Smooth muscle cell (in vitro differentiated cells): ENCODE measurements at regions not wholly inside any gene's neighbourhood (a gene's known extent, or its start where the extent isn't known, plus 50 kb on each side); places are given as distances from the start of the nearest gene placed in this dataset.

Source experiments
- DNase-seq: peaks from one replicate; lab custom pipeline; 2025; ENCODE audit not compliant: unreplicated experiment; lab: John Stamatoyannopoulos, UW
- H2AFZ ChIP-seq: fragments of 200-600 bp; sonication (generic); 2 replicates; pipeline ENCODE4 v1.6.0; 2016; ENCODE audit warnings: antibody characterized with exemption, low read depth, mild to moderate bottlenecking
- H3F3A ChIP-seq: fragments of 200-600 bp; sonication (generic); 2 replicates; pipeline ENCODE4 v1.6.0; 2017; ENCODE audit warnings: antibody characterized with exemption, low read depth
- H3K27ac ChIP-seq: fragments of 200-600 bp; sonication (generic); 2 replicates; pipeline ENCODE4 v1.5.1; 2016; ENCODE audit warnings: low read depth, mild to moderate bottlenecking
- H3K27me3 ChIP-seq: fragments of 200-600 bp; sonication (generic); 2 replicates; pipeline ENCODE4 v1.6.1; 2016; ENCODE audit warnings: low read depth, mild to moderate bottlenecking
- H3K36me3 ChIP-seq: fragments of 200-600 bp; sonication (generic); 2 replicates; pipeline ENCODE4 v1.5.1; 2016; ENCODE audit warnings: low read depth
- H3K4me1 ChIP-seq: fragments of 200-600 bp; sonication (generic); 2 replicates; pipeline ENCODE4 v1.5.1; 2016; ENCODE audit warnings: low read depth
- H3K4me2 ChIP-seq: fragments of 200-600 bp; sonication (generic); 2 replicates; pipeline ENCODE4 v1.6.0; 2016; ENCODE audit warnings: mild to moderate bottlenecking
- H3K4me3 ChIP-seq: fragments of 200-600 bp; sonication (generic); 2 replicates; pipeline ENCODE4 v1.5.1; 2016; ENCODE audit warnings: mild to moderate bottlenecking
- H3K79me2 ChIP-seq: fragments of 200-600 bp; sonication (generic); 2 replicates; pipeline ENCODE4 v1.6.0; 2016; ENCODE audit warnings: low read depth, mild to moderate bottlenecking
- H3K9ac ChIP-seq: fragments of 200-600 bp; sonication (generic); 2 replicates; pipeline ENCODE4 v1.6.0; 2016; ENCODE audit warnings: low read depth
- H3K9me3 ChIP-seq: fragments of 200-600 bp; sonication (generic); replicated peaks from 2 replicates; pipeline ENCODE4 v1.5.1; 2016; ENCODE audit warnings: low read depth
- H4K20me1 ChIP-seq: fragments of 200-600 bp; sonication (generic); 2 replicates; pipeline ENCODE4 v1.6.0; 2016; ENCODE audit warnings: low read depth
- CTCF ChIP-seq: fragments of 200-600 bp; sonication (generic); IDR thresholded peaks from 2 replicates; pipeline ENCODE4 v1.5.1; 2017; ENCODE audit warnings: borderline replicate concordance, mild to moderate bottlenecking, antibody characterized with exemption; ENCODE audit not compliant: insufficient read depth, poor library complexity, severe bottlenecking
- WGBS: methylation state at CpG from one replicate; pipeline ENCODE4 v1.1.7; 2016; ENCODE audit warnings: low lambda C conversion rate; 5-methylcytosine and 5-hydroxymethylcytosine counted together

GRCh38 chr2:66271777-66272176 is 163.1 kb upstream of the MEIS1 start:
- Histone ChIP-seq H3K9ac (no peak overlapping the region), H4K20me1 (no peaks in the 10 kb centered on the region), H3K27me3 (no peaks in the 10 kb centered on the region), H3K4me1 (peaks cover 5% of the 10 kb centered on the region), H3K9me3 (no peaks in the 10 kb centered on the region), H3K4me2 (no peak overlapping the region), H3K79me2 (no peaks in the 10 kb centered on the region), H2AFZ (no peak overlapping the region), H3F3A (no peaks in the 10 kb centered on the region), H3K4me3 (no peak overlapping the region), H3K27ac (no peak overlapping the region), H3K36me3 (no peaks in the 10 kb centered on the region)
- WGBS = 70% methylated on average over 2 of the region's 2 CpGs
- TF ChIP-seq CTCF = no peak
- DNase-seq = no peak

- Histone ChIP-seq H3K27me3 (no peaks in the 10 kb centered on the region), H2AFZ (no peak overlapping the region), H3K79me2 (no peaks in the 10 kb centered on the region), H3K36me3 (no peaks in the 10 kb centered on the region), H3K9ac (no peak overlapping the region), H3K27ac (no peak overlapping the region), H3K9me3 (no peaks in the 10 kb centered on the region), H3K4me3 (no peak overlapping the region), H3K4me1 (peaks cover 5% of the 10 kb centered on the region), H4K20me1 (no peaks in the 10 kb centered on the region), H3F3A (no peaks in the 10 kb centered on the region), H3K4me2 (no peak overlapping the region)
- no peak for DNase-seq
- 92% methylated on average over 1 of the region's 1 CpG for whole genome bisulfite sequencing
- TF ChIP-seq CTCF = no peak
Measured at GRCh38 chr2:66270247-66270646, 164.7 kb upstream of the MEIS1 start.

GRCh38 chr2:66269166-66269565 is 165.8 kb upstream of the MEIS1 start:
- DNase-seq = no peak
- 82% methylated on average over 1 of the region's 1 CpG for WGBS
- no peak overlapping the region for H3K9ac ChIP-seq
- peaks cover 5% of the 10 kb centered on the region for H3K4me1 ChIP-seq
- no peak overlapping the region for H2AFZ ChIP-seq
- H3K4me2 ChIP-seq = no peak overlapping the region
- no peaks in the 10 kb centered on the region for H3K27me3 ChIP-seq
- TF ChIP-seq CTCF = no peak
- H3K79me2 ChIP-seq = no peaks in the 10 kb centered on the region
- H3K9me3 ChIP-seq = no peaks in the 10 kb centered on the region
- H3F3A ChIP-seq = no peaks in the 10 kb centered on the region
- H4K20me1 ChIP-seq = no peaks in the 10 kb centered on the region
- H3K4me3 ChIP-seq = no peak overlapping the region
- H3K36me3 ChIP-seq = no peaks in the 10 kb centered on the region
- no peak overlapping the region for H3K27ac ChIP-seq

GRCh38 chr2:66268756-66269155 is 166.2 kb upstream of the MEIS1 start:
- TF ChIP-seq CTCF = no peak
- H3K36me3 ChIP-seq = no peaks in the 10 kb centered on the region
- peaks cover 5% of the 10 kb centered on the region for H3K4me1 ChIP-seq
- H3K27ac ChIP-seq = no peak overlapping the region
- no peak overlapping the region for H2AFZ ChIP-seq
- no peaks in the 10 kb centered on the region for H4K20me1 ChIP-seq
- DNase-seq = no peak
- H3K27me3 ChIP-seq = no peaks in the 10 kb centered on the region
- no peaks in the 10 kb centered on the region for H3F3A ChIP-seq
- no peak overlapping the region for H3K4me3 ChIP-seq
- no peaks in the 10 kb centered on the region for H3K79me2 ChIP-seq
- H3K4me2 ChIP-seq = no peak overlapping the region
- no peaks in the 10 kb centered on the region for H3K9me3 ChIP-seq
- H3K9ac ChIP-seq = no peak overlapping the region
